GM21529 (cell line): ENCODE measurements at regions not wholly inside any gene's neighbourhood (a gene's known extent, or its start where the extent isn't known, plus 50 kb on each side); places are given as distances from the start of the nearest gene placed in this dataset.

ENCODE experiments used
- ATAC-seq: cut with Tn5 transposase; IDR thresholded peaks from one replicate; pipeline ENCODE4 v1.9.1; 2021; ENCODE audit not compliant: unreplicated experiment

- no peak for ATAC-seq
Observed at GRCh38 chr1:4848431-4848830, 194.0 kb downstream of the AJAP1 start.

GRCh38 chr1:4847711-4848110, 193.3 kb downstream of the AJAP1 start:
- no peak for ATAC-seq
